Choroid plexus epithelial cell (primary cell): ENCODE measurements at regions not wholly inside any gene's neighbourhood (a gene's known extent, or its start where the extent isn't known, plus 50 kb on each side); places are given as distances from the start of the nearest gene placed in this dataset.

Source experiments
- DNase-seq: peaks from one replicate; pipeline ENCODE4 v3.0.0-alpha.2; 2010; ENCODE audit warnings: low read depth
- H3K4me3 ChIP-seq: 2 replicates; pipeline ENCODE4 v1.5.1; 2011; ENCODE audit warnings: low read depth, mild to moderate bottlenecking, control low read depth, low read length, moderate library complexity
- TF ChIP-seq, protein P1 (sequence below): conservative IDR thresholded peaks from 2 replicates; pipeline ENCODE4 v1.5.1; 2011; ENCODE audit warnings: low read depth, mild to moderate bottlenecking, control low read depth, inconsistent platforms, low read length, moderate library complexity

DNA sequence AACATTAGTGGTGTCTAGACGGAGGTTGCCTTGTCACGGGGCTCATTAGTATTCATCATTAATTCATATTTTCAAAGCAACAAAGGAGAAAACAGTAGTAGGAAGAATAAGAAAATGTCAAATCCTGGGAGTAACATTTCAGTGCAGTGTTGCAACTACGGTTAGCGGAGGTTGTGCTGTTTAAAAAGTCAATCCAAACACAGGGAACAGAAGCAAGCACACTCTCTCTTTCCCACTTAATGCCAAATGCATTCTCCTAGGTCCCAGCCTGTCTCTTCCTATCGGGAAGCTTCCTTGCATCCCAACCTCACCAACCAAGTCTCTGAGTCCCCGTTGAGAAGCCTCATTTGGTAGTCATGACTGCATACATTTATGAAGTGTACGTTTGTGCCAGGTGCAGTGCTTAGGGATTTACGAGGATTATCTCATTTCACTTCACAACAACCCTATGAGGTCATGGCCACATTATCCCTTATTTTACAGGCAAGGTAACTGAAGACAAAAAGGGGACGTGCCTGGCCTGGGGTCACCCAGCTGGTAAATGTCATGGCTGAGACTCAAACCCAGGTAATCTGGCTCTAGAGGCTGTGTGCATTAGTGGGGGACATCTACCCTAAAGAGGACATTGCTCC is 283.6 kb upstream of the SALL1 start:
- no peak overlapping the region for H3K4me3 ChIP-seq
- TF ChIP-seq, protein P1, sequence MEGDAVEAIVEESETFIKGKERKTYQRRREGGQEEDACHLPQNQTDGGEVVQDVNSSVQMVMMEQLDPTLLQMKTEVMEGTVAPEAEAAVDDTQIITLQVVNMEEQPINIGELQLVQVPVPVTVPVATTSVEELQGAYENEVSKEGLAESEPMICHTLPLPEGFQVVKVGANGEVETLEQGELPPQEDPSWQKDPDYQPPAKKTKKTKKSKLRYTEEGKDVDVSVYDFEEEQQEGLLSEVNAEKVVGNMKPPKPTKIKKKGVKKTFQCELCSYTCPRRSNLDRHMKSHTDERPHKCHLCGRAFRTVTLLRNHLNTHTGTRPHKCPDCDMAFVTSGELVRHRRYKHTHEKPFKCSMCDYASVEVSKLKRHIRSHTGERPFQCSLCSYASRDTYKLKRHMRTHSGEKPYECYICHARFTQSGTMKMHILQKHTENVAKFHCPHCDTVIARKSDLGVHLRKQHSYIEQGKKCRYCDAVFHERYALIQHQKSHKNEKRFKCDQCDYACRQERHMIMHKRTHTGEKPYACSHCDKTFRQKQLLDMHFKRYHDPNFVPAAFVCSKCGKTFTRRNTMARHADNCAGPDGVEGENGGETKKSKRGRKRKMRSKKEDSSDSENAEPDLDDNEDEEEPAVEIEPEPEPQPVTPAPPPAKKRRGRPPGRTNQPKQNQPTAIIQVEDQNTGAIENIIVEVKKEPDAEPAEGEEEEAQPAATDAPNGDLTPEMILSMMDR: no peak
- no peak for DNase-seq

DNA sequence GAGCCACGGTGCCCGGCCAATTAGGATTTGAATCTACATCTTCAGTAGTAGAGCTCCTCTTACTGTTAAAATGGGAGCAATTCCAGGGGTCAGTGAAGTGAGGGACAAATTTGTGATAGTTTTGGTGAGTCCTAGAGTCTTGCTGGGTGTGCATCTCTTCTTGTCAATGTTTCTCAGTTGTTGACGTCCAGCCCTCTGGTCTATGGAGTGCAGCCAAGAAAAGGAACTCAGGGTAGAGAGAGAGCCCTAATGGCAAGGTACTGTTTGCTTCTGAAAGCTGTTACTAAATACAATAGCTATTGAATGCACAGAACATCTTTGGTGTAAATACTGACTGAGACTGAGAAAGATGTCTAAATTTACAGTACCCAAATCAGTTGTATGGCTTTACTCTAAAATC is 282.5 kb upstream of the SALL1 start:
- TF ChIP-seq, protein P1: no peak
- peak; percentile 39 for DNase-seq
- H3K4me3 ChIP-seq: no peak overlapping the region

- TF ChIP-seq, protein P1: no peak
- H3K4me3 ChIP-seq: no peak overlapping the region
- peak; percentile 98 for DNase-seq
Observed at GRCh38 chr16:51431517-51432241, 280.6 kb upstream of the SALL1 start.

GRCh38 chr16:51430716-51431369 is 279.8 kb upstream of the SALL1 start:
- TF ChIP-seq, protein P1: no peak
- H3K4me3 ChIP-seq: no peak overlapping the region
- no peak for DNase-seq

- no peak for DNase-seq
- TF ChIP-seq, protein P1: no peak
- H3K4me3 ChIP-seq: no peak overlapping the region
Observed at GRCh38 chr16:51429041-51429440, 278.0 kb upstream of the SALL1 start.

DNA sequence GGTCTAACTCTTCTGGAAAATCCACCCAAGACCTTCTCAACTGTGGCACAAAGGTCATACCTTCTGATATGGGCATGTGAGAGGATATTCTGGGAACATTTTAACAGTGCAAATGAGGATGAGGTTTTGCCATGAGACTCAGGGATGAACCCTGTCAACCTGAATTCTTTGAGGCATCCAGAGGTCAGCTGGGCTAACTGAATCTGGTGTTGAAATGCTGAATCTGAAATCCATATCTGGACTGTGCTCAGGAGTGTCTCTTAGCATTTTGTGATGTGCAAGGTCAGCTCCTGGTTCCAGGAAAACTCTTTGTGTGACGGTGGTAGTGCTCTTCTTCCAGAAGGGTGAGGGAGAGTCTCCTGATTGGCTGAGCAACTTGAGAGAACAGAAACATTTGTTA is 276.0 kb upstream of the SALL1 start:
- H3K4me3 ChIP-seq: no peak overlapping the region
- DNase-seq: no peak
- TF ChIP-seq, protein P1: no peak

GRCh38 chr16:51426276-51426675 is 275.2 kb upstream of the SALL1 start:
- H3K4me3 ChIP-seq: no peak overlapping the region
- no peak for DNase-seq
- TF ChIP-seq, protein P1: no peak
